ENCODE measurements at regions not wholly inside any gene's neighbourhood (a gene's known extent, or its start where the extent isn't known, plus 50 kb on each side); places are given as distances from the start of the nearest gene placed in this dataset.

DNA sequence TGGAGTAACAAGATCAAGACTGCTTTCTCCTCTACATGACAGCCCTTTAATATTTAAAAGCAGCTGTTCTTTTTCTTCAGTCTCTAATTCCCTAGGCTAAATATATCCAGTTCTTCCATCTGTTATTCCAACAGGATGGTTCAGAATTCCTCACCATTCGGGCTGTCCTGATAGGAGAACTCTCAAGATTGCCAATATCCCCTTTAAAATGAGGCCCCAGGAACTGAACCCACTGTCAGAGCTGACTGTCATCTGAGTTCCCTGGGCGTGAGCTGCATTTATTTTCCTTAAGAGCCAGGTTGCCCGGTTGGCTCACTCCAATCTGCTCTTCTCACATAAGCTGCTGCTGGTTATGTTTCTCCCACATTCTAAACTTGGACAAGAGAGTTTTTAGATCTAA is 177.6 kb downstream of the MIS18A start:
- Histone ChIP-seq H3K27me3 (no peaks in the 10 kb centered on the region), H3K36me3 (no peaks in the 10 kb centered on the region), H3K27ac (no peak overlapping the region), H3K4me1 (peaks cover 0 to 3% of the 10 kb centered on the region in 2 donors), H3K4me3 (no peak overlapping the region), H3K9me3 (no peaks in the 10 kb centered on the region)
- no peak for TF ChIP-seq POLR2A (IDR thresholded peaks at IDR 0.05)
- TF ChIP-seq, protein P1, sequence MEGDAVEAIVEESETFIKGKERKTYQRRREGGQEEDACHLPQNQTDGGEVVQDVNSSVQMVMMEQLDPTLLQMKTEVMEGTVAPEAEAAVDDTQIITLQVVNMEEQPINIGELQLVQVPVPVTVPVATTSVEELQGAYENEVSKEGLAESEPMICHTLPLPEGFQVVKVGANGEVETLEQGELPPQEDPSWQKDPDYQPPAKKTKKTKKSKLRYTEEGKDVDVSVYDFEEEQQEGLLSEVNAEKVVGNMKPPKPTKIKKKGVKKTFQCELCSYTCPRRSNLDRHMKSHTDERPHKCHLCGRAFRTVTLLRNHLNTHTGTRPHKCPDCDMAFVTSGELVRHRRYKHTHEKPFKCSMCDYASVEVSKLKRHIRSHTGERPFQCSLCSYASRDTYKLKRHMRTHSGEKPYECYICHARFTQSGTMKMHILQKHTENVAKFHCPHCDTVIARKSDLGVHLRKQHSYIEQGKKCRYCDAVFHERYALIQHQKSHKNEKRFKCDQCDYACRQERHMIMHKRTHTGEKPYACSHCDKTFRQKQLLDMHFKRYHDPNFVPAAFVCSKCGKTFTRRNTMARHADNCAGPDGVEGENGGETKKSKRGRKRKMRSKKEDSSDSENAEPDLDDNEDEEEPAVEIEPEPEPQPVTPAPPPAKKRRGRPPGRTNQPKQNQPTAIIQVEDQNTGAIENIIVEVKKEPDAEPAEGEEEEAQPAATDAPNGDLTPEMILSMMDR (IDR thresholded peaks at IDR 0.05 in 4 of 5, conservative IDR thresholded peaks at IDR 0.05 in 1 of 5), result no peak
- in situ Hi-C loops (cut with MboI; ENCODE audit: low sequenced_read_pairs in 4 of 4), result no loop called here
- no peak for ATAC-seq
- intact Hi-C loops (cut with DNase I; ENCODE audit: low total_unique reads), result loop anchor here (5.0 kb wide), 1 partner anchor 41 kb away; no protein-coding TSS in a partner anchor
- no peak for DNase-seq

DNA sequence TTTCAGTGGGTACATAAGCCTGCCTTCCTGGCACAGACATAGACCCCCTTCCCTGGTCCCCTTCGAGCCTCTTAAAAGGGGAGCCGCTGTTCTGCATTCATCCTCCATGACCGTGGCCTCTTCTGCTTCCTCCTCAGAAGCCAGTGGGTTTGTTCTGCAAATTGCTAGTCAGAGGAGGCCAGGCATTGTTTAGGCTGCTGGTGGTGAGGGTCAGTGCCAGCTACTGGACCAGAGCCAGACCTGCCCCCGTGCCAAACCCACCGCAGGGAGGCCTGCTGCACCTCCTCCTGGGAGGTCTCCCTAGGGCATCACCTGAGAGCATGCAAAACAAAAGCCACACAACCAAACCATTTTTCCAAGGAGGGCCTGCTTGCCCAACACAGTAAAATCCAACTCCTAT is 178.4 kb downstream of the MIS18A start:
- Histone ChIP-seq H3K27me3 (no peaks in the 10 kb centered on the region), H3K27ac (no peak overlapping the region), H3K4me3 (no peak overlapping the region), H3K9me3 (no peaks in the 10 kb centered on the region), H3K4me1 (peaks cover 0 to 3% of the 10 kb centered on the region in 2 donors), H3K36me3 (no peaks in the 10 kb centered on the region)
- TF ChIP-seq POLR2A (IDR thresholded peaks at IDR 0.05), result no peak
- intact Hi-C loops (cut with DNase I; ENCODE audit: low total_unique reads), result loop anchor here (5.0 kb wide), 1 partner anchor 42 kb away; no protein-coding TSS in a partner anchor
- ATAC-seq (no peak), DNase-seq (no peak)
- in situ Hi-C loops (cut with MboI; ENCODE audit: low sequenced_read_pairs in 4 of 4), result no loop called here

DNA sequence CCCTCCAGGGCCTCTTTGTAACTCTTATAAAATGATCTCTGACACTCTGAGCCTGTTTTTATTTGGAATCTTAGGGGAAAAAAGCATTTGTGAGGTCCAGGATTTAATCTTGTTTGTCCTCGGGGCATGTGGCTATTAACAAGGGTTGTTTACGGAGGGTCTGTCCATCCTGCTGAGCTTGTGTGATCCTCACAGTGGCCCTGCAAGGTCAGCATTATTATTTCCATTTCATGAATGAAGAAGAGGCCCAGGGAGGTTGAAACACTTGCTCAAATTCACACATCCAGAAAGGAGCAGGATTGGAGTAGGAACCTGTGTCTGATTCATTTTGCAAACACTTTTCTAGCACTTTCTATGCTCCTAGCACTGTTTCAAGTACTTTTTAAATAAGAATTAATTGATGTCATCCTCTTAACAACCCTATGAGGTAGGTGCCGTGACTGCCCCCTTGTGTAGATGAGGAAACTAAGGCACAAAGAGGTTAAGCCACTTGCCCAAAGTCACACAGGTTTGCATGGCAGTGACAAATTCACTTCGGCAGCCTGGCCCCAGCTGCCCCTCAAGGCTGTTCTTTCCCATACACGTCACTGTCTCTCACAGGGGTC is 178.9 kb downstream of the MIS18A start:
- Histone ChIP-seq H3K27me3 (no peaks in the 10 kb centered on the region), H3K4me1 (peaks cover 0 to 3% of the 10 kb centered on the region in 2 donors), H3K4me3 (no peak overlapping the region), H3K27ac (no peak overlapping the region), H3K36me3 (no peaks in the 10 kb centered on the region), H3K9me3 (no peaks in the 10 kb centered on the region)
- in situ Hi-C loops (cut with MboI; ENCODE audit: low sequenced_read_pairs in 4 of 4), result no loop called here
- intact Hi-C loops (cut with DNase I; ENCODE audit: low total_unique reads), result loop anchor here (5.0 kb wide), 1 partner anchor 42 kb away; no protein-coding TSS in a partner anchor
- ATAC-seq (no peak), DNase-seq (no peak)
- TF ChIP-seq, protein P1 (IDR thresholded peaks at IDR 0.05 in 4 of 5, conservative IDR thresholded peaks at IDR 0.05 in 1 of 5), result no peak
- no peak for TF ChIP-seq POLR2A (IDR thresholded peaks at IDR 0.05)

DNA sequence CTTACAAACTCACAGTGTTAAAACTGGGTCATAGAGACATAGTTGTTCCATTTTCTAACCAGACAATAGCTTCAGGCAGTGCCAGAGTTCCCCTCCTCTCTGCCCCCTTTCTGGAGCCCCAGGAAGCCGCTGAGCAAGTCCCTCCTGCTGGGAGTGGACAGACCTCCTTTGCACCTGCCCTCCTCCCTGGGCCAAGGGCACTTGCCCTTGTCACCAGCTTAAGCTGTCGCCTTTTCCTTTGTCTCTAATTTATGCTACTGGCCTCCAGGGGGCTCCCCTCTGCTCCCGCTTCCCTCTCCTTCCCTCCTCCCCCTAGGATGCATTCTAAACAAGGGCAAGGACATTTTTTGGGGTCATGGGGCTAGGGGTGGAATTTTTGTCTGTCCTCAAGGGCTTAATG is 182.4 kb downstream of the MIS18A start:
- DNase-seq, result no peak
- ATAC-seq, result no peak
- Histone ChIP-seq H3K27me3 (no peaks in the 10 kb centered on the region), H3K4me3 (no peak overlapping the region), H3K27ac (no peak overlapping the region), H3K36me3 (no peaks in the 10 kb centered on the region), H3K9me3 (no peaks in the 10 kb centered on the region), H3K4me1 (peaks cover 0 to 2% of the 10 kb centered on the region in 2 donors)
- in situ Hi-C loops (cut with MboI; ENCODE audit: low sequenced_read_pairs in 4 of 4), result no loop called here
- intact Hi-C loops (cut with DNase I; ENCODE audit: low total_unique reads), result no loop called here
- no peak for TF ChIP-seq POLR2A (IDR thresholded peaks at IDR 0.05)
- TF ChIP-seq, protein P1 (IDR thresholded peaks at IDR 0.05 in 4 of 5, conservative IDR thresholded peaks at IDR 0.05 in 1 of 5), result no peak

DNA sequence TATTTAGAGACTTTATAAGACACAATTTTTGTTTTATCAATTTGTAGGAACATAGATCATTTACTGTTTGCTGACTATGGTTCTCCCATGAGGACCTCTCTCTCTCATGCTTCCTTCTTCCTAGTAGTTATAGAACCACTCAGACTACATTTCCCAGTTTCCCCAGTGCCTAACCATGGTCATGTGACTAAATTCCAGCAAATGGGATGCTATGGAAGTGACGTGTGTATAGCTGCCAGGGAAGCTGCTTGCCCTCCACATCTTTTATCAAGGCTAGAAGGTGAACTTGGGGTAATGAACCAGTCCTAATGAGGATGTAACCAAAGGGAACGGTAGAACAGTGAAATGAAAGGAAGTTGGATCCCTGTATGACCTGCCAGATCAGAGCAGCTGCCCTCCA is 184.0 kb downstream of the MIS18A start:
- H3K36me3 ChIP-seq, result no peaks in the 10 kb centered on the region
- ATAC-seq (no peak), DNase-seq (no peak)
- in situ Hi-C loops (cut with MboI; ENCODE audit: low sequenced_read_pairs in 4 of 4) (no loop called here), intact Hi-C loops (cut with DNase I; ENCODE audit: low total_unique reads) (no loop called here)
- H3K27me3 ChIP-seq, result no peaks in the 10 kb centered on the region
- no peak for TF ChIP-seq POLR2A (IDR thresholded peaks at IDR 0.05)
- TF ChIP-seq, protein P1 (IDR thresholded peaks at IDR 0.05 in 4 of 5, conservative IDR thresholded peaks at IDR 0.05 in 1 of 5), result no peak
- no peak overlapping the region for H3K27ac ChIP-seq
- H3K4me3 ChIP-seq, result no peak overlapping the region
- H3K9me3 ChIP-seq, result no peaks in the 10 kb centered on the region
- no peaks in the 10 kb centered on the region for H3K4me1 ChIP-seq

Measured in gastrocnemius medialis (tissue), 4 donors.